ENCODE measurements at regions not wholly inside any gene's neighbourhood (a gene's known extent, or its start where the extent isn't known, plus 50 kb on each side); places are given as distances from the start of the nearest gene placed in this dataset.
"Not testable (repeated sequence)": the region's sequence is repeated elsewhere in the genome, so short reads cannot be mapped to it uniquely, and the experiment has no call there.

- no peak for DNase-seq
Measured at GRCh38 chr4:178196751-178197374, 754.6 kb upstream of the AGA start.

- DNase-seq: no peak
Measured at GRCh38 chr4:178198691-178199090, 756.5 kb upstream of the AGA start.

- no peak for DNase-seq
Measured at GRCh38 chr4:178202422-178202821, 760.2 kb upstream of the AGA start.

DNA sequence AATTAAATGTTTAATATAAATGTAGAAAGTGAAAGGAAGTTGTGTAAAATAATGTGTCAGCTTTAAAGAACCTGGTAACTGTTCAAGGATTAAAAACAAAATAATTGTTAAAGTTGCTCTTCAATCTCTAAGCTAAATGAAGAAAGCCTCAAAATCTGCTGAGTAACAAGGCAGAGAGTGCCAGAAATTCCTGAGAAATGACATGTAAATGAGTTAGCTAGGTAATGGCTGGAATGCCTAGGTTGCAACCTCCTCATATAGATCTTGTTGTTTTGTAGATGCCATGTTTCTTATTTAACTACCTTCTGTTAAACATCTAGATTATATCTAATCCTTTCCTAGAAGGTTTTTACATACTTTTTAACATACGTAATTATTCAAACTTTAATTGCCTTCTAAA lies 763.6 kb upstream of the AGA start:
- no peak for DNase-seq

- DNase-seq: no peak
Measured at GRCh38 chr4:178215309-178215708, 773.1 kb upstream of the AGA start.

GRCh38 chr4:178215763-178216162 lies 773.5 kb upstream of the AGA start:
- no peak for DNase-seq

DNA sequence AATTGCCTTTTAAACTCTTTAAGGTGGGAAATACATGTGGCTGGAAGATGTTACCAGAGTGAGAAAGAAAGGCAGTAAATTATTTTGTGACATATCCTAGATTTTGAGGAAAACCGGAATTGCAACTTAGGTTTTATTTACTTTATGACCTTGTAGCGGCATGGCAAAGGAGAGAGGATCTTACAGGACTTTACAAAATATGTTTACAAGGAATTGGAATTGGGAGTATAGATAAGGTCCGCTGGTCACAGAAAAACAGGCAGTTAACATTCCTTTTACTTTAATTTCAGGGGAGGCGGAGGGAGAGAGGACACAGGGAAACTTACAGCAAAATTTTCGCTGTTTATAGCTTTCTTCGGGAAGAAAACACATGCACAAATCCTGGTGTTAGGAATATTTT lies 784.2 kb upstream of the AGA start:
- DNase-seq: not testable (repeated sequence)

- no peak for DNase-seq
Measured at GRCh38 chr4:178233906-178234305, 791.7 kb upstream of the AGA start.

GRCh38 chr4:178240891-178241290 lies 798.7 kb upstream of the AGA start:
- no peak for DNase-seq

DNA sequence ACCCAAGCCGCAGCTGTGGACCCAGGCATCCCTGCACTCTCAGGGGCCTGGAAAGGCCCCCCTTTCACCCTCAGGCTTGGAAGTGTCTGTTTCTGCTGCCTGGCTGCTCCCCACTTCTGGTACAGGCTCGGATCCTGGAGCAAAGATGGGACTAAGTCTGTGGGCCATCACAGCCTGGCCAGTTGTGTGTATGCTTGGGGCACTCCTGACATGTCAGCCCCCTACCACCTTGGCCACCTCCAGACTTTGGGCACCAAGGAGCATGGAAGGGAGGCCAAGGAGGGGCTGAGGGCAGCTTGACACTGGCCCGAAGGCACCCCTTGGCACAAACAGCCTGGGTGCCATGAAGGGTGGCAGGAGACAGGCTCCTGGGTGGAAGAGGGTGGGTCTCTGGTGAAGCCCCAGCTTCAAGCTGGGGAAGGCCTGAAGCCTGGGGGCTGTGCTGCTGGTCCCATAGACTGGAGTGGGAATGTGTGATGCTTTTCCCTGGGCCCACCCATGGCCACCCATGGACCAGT lies 799.4 kb upstream of the AGA start:
- no peak for DNase-seq

GRCh38 chr4:178242655-178243054 lies 800.4 kb upstream of the AGA start:
- no peak for DNase-seq

DNA sequence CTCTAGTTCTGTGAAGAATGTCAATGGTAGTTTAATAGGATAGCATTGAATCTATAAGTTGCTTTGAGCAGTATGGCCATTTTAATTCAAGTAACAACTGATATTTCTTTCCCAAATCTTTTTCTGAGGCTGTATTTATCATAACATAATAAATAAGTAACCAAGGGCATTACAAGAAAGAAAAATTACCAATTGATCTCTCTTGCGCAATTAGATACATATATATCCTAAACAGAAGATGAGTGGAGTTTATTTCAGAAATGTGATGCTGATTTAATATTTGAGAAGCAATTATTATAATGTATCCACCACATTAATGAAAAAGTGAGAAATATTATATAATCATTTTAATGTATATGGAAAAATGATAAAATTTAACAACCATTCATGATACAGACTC lies 802.5 kb upstream of the AGA start:
- no peak for DNase-seq

GRCh38 chr4:178255172-178255571 lies 812.9 kb upstream of the AGA start:
- DNase-seq: no peak

- DNase-seq: no peak
Measured at GRCh38 chr4:178258603-178259002, 816.4 kb upstream of the AGA start.

DNA sequence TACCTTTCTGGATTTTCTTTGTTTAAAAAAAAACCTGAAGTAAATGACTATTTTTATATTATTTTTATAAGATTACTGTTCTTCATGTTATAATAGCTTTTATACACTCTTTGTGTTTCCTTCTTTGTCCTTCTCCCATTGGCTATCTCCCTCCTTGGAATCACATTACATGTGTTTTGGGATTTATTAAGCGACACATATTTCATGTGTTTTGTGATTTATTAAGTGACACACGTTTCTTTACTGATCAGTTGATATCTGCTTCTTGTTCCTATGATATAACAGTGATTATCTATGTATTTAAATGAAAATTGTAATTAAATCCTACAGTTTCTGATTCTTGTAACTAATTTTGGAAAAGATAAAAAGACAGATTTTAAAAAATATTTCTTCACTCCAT lies 817.3 kb upstream of the AGA start:
- no peak for DNase-seq

DNA sequence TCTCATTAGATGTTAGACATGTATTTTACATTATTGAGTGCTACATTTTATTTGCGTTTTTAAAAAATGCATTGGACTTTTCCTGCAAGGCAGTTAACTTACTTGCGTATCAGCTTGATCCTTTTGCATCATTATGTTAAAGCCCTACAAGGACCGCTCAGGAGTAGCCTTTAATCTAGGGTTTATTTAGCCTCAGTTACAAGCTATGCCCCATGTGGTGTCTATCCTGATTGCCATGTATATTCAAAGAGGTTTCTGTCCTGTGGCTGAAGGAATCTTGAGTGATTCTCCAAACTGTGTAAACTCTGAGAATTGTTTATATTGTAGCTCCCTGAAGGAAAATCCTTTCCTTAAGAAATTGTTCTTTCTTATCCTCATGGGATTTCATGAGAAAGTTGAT lies 821.8 kb upstream of the AGA start:
- no peak for DNase-seq

DNA sequence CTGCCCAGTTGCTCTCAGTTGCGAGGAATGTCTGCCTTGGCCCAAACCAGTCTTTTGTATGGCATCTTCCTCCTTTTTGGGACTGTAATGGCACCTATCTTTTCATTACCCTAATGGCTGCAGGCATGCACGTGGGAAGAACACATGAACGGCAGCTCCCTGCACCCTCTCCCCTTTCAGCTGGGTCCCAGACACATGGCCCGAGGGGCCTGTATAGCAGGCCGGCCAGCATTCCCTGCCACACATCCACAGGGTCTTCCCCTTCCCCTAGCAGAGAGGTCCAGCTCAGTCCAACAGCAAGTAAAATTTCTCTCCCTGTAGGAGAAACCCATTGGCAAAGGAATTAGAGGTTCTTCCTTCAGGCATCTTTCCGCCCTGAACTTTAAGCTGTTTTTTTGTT lies 829.1 kb upstream of the AGA start:
- no peak for DNase-seq

DNA sequence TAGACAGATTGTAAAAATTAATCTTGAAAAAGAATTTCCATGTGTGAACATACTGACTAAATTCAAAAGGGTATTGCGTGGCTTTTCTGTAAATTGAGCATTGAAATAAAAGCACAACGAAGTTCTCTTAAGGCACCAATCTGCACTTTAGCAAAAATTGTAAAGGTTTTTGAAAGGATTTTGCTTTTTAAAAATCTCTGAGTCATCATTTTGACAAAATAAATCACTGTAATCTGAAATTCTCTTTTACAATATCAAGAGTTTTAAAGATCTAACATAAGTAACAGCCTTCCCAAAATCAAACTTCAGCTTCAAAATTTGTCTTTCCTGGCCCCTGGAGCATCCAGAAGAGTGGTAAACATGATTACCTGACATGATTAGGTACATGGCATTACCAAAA lies 830.9 kb upstream of the AGA start:
- DNase-seq: no peak

DNA sequence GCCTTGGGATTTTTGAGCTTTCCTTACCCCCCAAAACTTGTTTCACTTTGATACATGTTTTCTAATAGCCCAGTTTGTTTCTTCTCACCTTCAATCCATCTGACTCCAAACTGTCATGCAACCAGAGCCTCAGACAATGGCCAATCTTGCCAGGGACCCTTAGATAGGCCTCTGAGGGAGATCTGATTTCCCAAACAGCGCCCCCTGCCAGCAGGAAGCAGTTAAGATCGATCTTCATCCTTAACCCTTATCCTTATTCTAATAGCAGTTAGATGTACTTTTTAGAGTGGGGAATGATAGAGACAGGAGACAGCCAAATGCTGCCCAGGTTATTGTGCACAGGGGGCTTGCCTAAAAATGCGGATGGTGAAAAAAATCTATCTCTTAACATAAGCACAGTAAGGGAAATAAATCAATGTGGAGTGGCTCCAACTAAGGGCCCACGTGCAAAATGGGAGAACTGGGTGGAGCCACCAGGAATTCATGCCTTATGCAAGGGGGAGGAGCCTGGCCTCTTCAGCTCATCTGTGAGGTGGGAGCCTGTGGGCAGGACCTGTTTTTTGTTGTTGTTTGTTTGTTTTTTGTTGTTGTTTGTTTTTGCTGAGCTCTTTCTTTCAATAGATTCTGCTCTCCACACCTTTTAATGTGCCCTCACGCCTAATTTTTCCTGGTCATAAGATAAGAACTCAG lies 833.6 kb upstream of the AGA start:
- no peak for DNase-seq

GRCh38 chr4:178280362-178280761 lies 838.1 kb upstream of the AGA start:
- DNase-seq: no peak

DNA sequence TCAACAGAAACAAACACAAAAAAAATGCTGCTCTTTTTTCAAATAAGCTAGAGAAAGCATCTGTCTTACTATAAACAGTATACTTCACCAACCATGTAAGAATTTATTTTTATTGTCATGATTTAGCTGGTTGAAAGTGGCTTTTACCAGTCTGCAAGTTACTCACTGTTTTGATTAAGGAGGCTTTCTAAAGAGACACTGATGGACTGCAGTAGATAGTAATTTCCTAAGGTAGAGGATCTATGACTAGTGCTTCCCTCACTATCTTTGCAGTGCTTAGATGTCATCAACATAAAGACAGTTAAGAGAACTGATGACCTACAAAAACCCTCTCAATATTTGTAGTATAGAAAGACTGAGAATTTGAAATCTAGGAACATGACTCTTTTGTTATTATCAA lies 846.2 kb upstream of the AGA start:
- DNase-seq: no peak

DNA sequence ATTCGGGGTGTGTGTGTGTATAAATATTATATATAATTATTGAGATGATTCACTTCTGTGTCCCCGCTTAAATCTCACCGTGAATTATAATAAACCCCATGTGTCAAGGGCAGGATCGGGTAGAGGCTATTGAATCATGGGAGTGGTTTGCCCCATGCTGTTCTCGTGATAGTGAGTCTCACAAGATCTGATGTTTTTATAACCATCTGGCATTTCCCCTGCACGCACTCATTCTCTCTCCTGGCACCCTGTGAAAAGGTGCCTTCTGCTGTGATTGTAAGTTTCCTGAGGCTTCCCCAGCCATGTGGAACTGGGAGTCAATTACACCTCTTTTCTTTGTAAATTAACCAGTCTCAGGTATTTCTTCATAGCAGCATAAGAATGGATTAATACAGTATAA lies 851.4 kb upstream of the AGA start:
- DNase-seq: no peak

DNA sequence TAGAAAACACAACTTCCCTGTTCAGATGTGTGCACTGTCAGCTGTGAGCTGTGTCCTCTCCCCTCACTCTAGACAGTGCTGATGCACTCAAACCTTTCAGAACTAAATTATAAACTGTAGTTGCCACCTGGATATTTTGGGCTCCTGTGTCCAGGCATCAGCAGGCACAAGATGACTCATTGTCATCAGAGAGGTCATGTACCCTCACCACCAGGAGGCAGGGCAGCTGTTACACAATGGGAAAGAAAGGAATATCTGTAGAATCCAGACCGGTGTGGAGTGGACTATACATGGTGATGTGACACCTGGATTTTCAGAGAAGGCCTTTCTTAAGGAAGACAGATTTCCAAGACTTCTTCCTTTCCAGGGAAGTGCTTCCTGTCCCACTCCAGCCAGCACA lies 854.4 kb upstream of the AGA start:
- no peak for DNase-seq

GRCh38 chr4:178306565-178306964 lies 864.3 kb upstream of the AGA start:
- no peak for DNase-seq

- no peak for DNase-seq
Measured at GRCh38 chr4:178309890-178310289, 867.7 kb upstream of the AGA start.
